Endothelial cell of umbilical vein (primary cell): ENCODE measurements at regions not wholly inside any gene's neighbourhood (a gene's known extent, or its start where the extent isn't known, plus 50 kb on each side); places are given as distances from the start of the nearest gene placed in this dataset.
A peak's percentile ranks its signal among the peaks of the same experiment; 100 is the strongest.

ENCODE experiments used
- BruUV-seq: library from RNA; stranded (reverse); fragments of 400-500 nt; replicated peaks from 2 replicates; lab custom pipeline; 2021; lab: Mats Ljungman, UMichigan
- CTCF ChIA-PET: fragments of 300-600, 350-600 bp; sonication (Branson Sonifier 250); formaldehyde crosslinking; loops from one replicate; lab custom pipeline; 2021; ENCODE audit warnings: antibody characterized with exemption, inconsistent platforms; lab: Charles Lee
- POLR2A ChIA-PET: fragments of 300-600, 350-600 bp; sonication (Branson Sonifier 250); formaldehyde crosslinking; loops from one replicate; lab custom pipeline; 2021; ENCODE audit warnings: antibody characterized with exemption, inconsistent platforms; lab: Charles Lee
- DNase-seq: peaks from one replicate; pipeline ENCODE4 v3.0.0-alpha.2; 2011; ENCODE audit warnings: low read depth, low spot score
- FAIRE-seq: peaks from 2 replicates; lab custom pipeline; 2011; peaks lifted over from hg19 to GRCh38; lab: Jason Lieb, UNC
- H2AFZ ChIP-seq: 2 replicates; pipeline ENCODE4 v1.6.0; 2012; ENCODE audit warnings: low read depth, low read length, control low read depth, inconsistent platforms
- H3K27ac ChIP-seq: 2 replicates; pipeline ENCODE4 v1.5.1; 2011; ENCODE audit warnings: low read depth, mild to moderate bottlenecking, control low read depth, low read length, moderate library complexity; ENCODE audit not compliant: insufficient read depth
- H3K27me3 ChIP-seq, 2 experiments: 2 replicates each; pipeline versions ENCODE4 v1.6.0 to v1.6.1; 2011; ENCODE audit warnings: low read length in 2 of 2, mixed read lengths in 1 of 2; ENCODE audit not compliant: control insufficient read depth in 2 of 2, insufficient read depth in 2 of 2
- H3K36me3 ChIP-seq, 2 experiments: 2 replicates in 1 of 2; 3 replicates in 1 of 2; pipeline ENCODE4 v1.5.1; 2011; ENCODE audit warnings: low read length in 2 of 2, mild to moderate bottlenecking in 1 of 2, moderate library complexity in 1 of 2; ENCODE audit not compliant: control insufficient read depth in 2 of 2, insufficient read depth in 2 of 2; ENCODE audit errors: extremely low read depth in 1 of 2
- H3K4me1 ChIP-seq: 3 replicates; pipeline ENCODE4 v1.5.1; 2011; ENCODE audit warnings: mild to moderate bottlenecking, low read length; ENCODE audit not compliant: control insufficient read depth, insufficient read depth; ENCODE audit errors: extremely low read depth
- H3K4me2 ChIP-seq: 2 replicates; pipeline ENCODE4 v1.6.1; 2011; ENCODE audit warnings: low read length, control low read depth, mixed read lengths; ENCODE audit not compliant: insufficient read depth
- H3K4me3 ChIP-seq, 3 experiments: fragments of 200-600 bp in 1 of 3; sonication (generic), shearing (Covaris generic) in 1 of 3; replicated peaks in 1 of 3; 2 replicates each; pipeline ENCODE4 v1.5.1; 2011 to 2016; ENCODE audit warnings: control low read depth in 3 of 3, low read length in 3 of 3, mild to moderate bottlenecking in 2 of 3, inconsistent platforms in 1 of 3, low read depth in 1 of 3, moderate library complexity in 1 of 3; ENCODE audit not compliant: insufficient read depth in 1 of 3
- H3K79me2 ChIP-seq: 2 replicates; pipeline ENCODE4 v1.6.0; 2012; ENCODE audit warnings: low read length, inconsistent platforms; ENCODE audit not compliant: control insufficient read depth, insufficient read depth
- H3K9ac ChIP-seq: replicated peaks from 2 replicates; pipeline ENCODE3; 2011; ENCODE audit warnings: low read length, control low read depth; ENCODE audit not compliant: insufficient read depth; ENCODE audit errors: extremely low read depth
- H3K9me1 ChIP-seq: replicated peaks from 3 replicates; pipeline ENCODE4 v1.6.0; 2011; ENCODE audit warnings: mild to moderate bottlenecking, low read length; ENCODE audit not compliant: control insufficient read depth, insufficient read depth; ENCODE audit errors: extremely low read depth
- H3K9me3 ChIP-seq: replicated peaks from 2 replicates; pipeline ENCODE4 v1.5.1; 2012; ENCODE audit warnings: low read length, inconsistent platforms; ENCODE audit not compliant: control insufficient read depth, insufficient read depth
- H4K20me1 ChIP-seq: replicated peaks from 2 replicates; pipeline ENCODE3; 2011; ENCODE audit warnings: mild to moderate bottlenecking, low read length; ENCODE audit not compliant: control insufficient read depth, insufficient read depth; ENCODE audit errors: extremely low read depth
- EZH2 ChIP-seq: IDR thresholded peaks from 2 replicates; pipeline ENCODE4 v1.6.1; 2012; ENCODE audit warnings: borderline replicate concordance, low read depth, mild to moderate bottlenecking, moderate library complexity, low read length, inconsistent platforms; ENCODE audit not compliant: severe bottlenecking
- FOS ChIP-seq: IDR thresholded peaks from 2 replicates; pipeline ENCODE4 v1.6.1; 2011; ENCODE audit warnings: mild to moderate bottlenecking, low read length, moderate library complexity, borderline replicate concordance; ENCODE audit not compliant: insufficient read depth
- GATA2 ChIP-seq: IDR thresholded peaks from 2 replicates; pipeline ENCODE4 v1.7.0; 2011; ENCODE audit warnings: low read depth, mild to moderate bottlenecking, moderate library complexity, mixed read lengths, low read length; ENCODE audit not compliant: insufficient read length, insufficient read depth
- JUN ChIP-seq: IDR thresholded peaks from 2 replicates; pipeline ENCODE4 v1.6.1; 2011; ENCODE audit warnings: borderline replicate concordance, low read depth; ENCODE audit not compliant: insufficient read length, insufficient read depth
- MYC ChIP-seq: IDR thresholded peaks from one replicate; pipeline ENCODE4 v1.6.1; 2011; ENCODE audit warnings: mild to moderate bottlenecking, low read depth, low read length
- POLR2A ChIP-seq: IDR thresholded peaks from 2 replicates; pipeline ENCODE4 v1.6.1; 2012; ENCODE audit warnings: low read depth, mild to moderate bottlenecking, control low read depth, low read length
- POLR2AphosphoS5 ChIP-seq: IDR thresholded peaks from 2 replicates; pipeline ENCODE4 v1.6.1; 2012; ENCODE audit warnings: low read depth, mild to moderate bottlenecking, control low read depth, low read length, moderate library complexity; ENCODE audit not compliant: insufficient read depth
- dilution Hi-C: fragments of 300-500 bp; cut with MboI; formaldehyde crosslinking; loops from one replicate; pipeline ENCODE4 v1.15.0; 2019; ENCODE audit warnings: low sequenced_read_pairs; ENCODE audit not compliant: extremely low pct_ligation_motif_present
- intact Hi-C: fragments of 100-400 bp; cut with micrococcal nuclease; formaldehyde crosslinking; loops from one replicate; pipeline ENCODE4 v1.10.0; 2022
- TF ChIP-seq, protein P1 (sequence below), 2 donors: IDR thresholded peaks; 1 replicate in 1 of 2; 2 replicates in 1 of 2; pipeline ENCODE4 v1.5.1; 2011; ENCODE audit warnings: low read length in 2 of 2, mild to moderate bottlenecking in 2 of 2, moderate library complexity in 2 of 2, control low read depth in 1 of 2, inconsistent platforms in 1 of 2, low read depth in 1 of 2; ENCODE audit not compliant: insufficient read depth in 1 of 2; ENCODE audit errors: extremely low read depth in 1 of 2
- TF ChIP-seq, protein P2 (sequence below): IDR thresholded peaks from 2 replicates; pipeline ENCODE4 v1.6.1; 2011; ENCODE audit not compliant: insufficient read depth, insufficient read length

- Histone ChIP-seq H3K4me2 (no peak overlapping the region), H2AFZ (no peak overlapping the region), H3K9ac (no peak overlapping the region), H3K27me3 (no peaks in the 10 kb centered on the region), H3K9me3 (no peaks in the 10 kb centered on the region), H3K36me3 (no peaks in the 10 kb centered on the region), H4K20me1 (no peaks in the 10 kb centered on the region), H3K27ac (no peak overlapping the region), H3K4me3 (no peak overlapping the region), H3K4me1 (no peaks in the 10 kb centered on the region), H3K79me2 (no peaks in the 10 kb centered on the region), H3K9me1 (no peaks in the 10 kb centered on the region)
- ChIA-PET CTCF (no interaction called here), POLR2A (no interaction called here)
- TF ChIP-seq, protein P1, sequence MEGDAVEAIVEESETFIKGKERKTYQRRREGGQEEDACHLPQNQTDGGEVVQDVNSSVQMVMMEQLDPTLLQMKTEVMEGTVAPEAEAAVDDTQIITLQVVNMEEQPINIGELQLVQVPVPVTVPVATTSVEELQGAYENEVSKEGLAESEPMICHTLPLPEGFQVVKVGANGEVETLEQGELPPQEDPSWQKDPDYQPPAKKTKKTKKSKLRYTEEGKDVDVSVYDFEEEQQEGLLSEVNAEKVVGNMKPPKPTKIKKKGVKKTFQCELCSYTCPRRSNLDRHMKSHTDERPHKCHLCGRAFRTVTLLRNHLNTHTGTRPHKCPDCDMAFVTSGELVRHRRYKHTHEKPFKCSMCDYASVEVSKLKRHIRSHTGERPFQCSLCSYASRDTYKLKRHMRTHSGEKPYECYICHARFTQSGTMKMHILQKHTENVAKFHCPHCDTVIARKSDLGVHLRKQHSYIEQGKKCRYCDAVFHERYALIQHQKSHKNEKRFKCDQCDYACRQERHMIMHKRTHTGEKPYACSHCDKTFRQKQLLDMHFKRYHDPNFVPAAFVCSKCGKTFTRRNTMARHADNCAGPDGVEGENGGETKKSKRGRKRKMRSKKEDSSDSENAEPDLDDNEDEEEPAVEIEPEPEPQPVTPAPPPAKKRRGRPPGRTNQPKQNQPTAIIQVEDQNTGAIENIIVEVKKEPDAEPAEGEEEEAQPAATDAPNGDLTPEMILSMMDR (IDR thresholded peaks at IDR 0.05; ENCODE audit: extremely low read depth in 1 of 2, insufficient read depth in 1 of 2, low read depth in 1 of 2, low read length in 2 of 2), result no peak
- TF ChIP-seq MYC, result no peak
- no peak for TF ChIP-seq EZH2
- no peak for TF ChIP-seq GATA2
- TF ChIP-seq JUN, result no peak
- TF ChIP-seq, protein P2, sequence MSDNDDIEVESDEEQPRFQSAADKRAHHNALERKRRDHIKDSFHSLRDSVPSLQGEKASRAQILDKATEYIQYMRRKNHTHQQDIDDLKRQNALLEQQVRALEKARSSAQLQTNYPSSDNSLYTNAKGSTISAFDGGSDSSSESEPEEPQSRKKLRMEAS, result no peak
- no peak for TF ChIP-seq POLR2A
- no peak for TF ChIP-seq FOS
- TF ChIP-seq POLR2AphosphoS5, result no peak
- no TSS peak for BruUV-seq
- dilution Hi-C loops (no loop called here), intact Hi-C loops (no loop called here)
- peak; percentile 71 for DNase-seq
- peak; percentile 81 for FAIRE-seq
Measured at GRCh38 chr18:79611040-79611681, 68.4 kb upstream of the CTDP1 start.
